PFSK-1 (cell line): ENCODE measurements at regions not wholly inside any gene's neighbourhood (a gene's known extent, or its start where the extent isn't known, plus 50 kb on each side); places are given as distances from the start of the nearest gene placed in this dataset.

Experiments used
- FOXP2 ChIP-seq: optimal IDR thresholded peaks from 2 replicates; pipeline ENCODE3; 2011; ENCODE audit warnings: borderline replicate concordance, control low read depth, inconsistent platforms; ENCODE audit not compliant: insufficient read depth; ENCODE audit errors: extremely low read length, extremely low read depth
- POLR2AphosphoS5 ChIP-seq: IDR thresholded peaks from 2 replicates; pipeline ENCODE4 v1.6.1; 2012; ENCODE audit warnings: low read depth, mild to moderate bottlenecking, control low read depth, low read length, moderate library complexity
- REST ChIP-seq, 2 experiments: IDR thresholded peaks; 2 replicates each; pipeline versions ENCODE4 v1.6.1 to v1.8.0; 2011 to 2012; ENCODE audit warnings: low read depth in 2 of 2, low read length in 2 of 2, control low read depth in 1 of 2, inconsistent platforms in 1 of 2, mild to moderate bottlenecking in 1 of 2, moderate library complexity in 1 of 2; ENCODE audit not compliant: insufficient read depth in 1 of 2
- SIN3A ChIP-seq: IDR thresholded peaks from 2 replicates; pipeline ENCODE4 v1.6.1; 2012; ENCODE audit warnings: mild to moderate bottlenecking, low read length, moderate library complexity, borderline replicate concordance; ENCODE audit not compliant: insufficient read depth
- TAF1 ChIP-seq: IDR thresholded peaks from 2 replicates; pipeline ENCODE4 v1.6.1; 2012; ENCODE audit warnings: low read length, control low read depth, borderline replicate concordance; ENCODE audit not compliant: insufficient read depth

GRCh38 chr5:126360467-126360866, 62.7 kb upstream of the GRAMD2B start:
- TF ChIP-seq SIN3A (no peak), TAF1 (no peak), FOXP2 (no peak), REST (IDR thresholded peaks at IDR 0.05; ENCODE audit: insufficient read depth in 1 of 2, low read depth in 2 of 2, low read length in 2 of 2) (no peak), POLR2AphosphoS5 (no peak)

DNA sequence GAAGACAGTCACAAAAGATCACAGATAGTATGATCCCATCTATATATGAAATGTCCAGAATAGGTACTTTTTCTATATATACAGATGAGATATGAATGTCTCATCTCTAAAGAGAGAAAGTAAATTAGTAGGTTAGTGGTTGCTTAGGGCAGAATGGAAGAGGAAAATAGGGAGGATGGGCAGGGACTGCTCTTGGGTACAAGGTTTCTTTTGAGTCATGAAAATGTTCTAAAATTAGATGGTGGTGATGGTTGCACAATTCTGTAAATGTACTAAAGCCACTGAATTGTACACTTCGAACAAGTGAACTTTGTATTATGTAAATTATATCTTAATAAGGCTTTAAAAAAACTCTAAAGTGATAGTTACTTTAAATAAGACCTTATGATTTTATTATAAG, 59.6 kb upstream of the GRAMD2B start:
- TF ChIP-seq SIN3A, result no peak
- TF ChIP-seq REST (IDR thresholded peaks at IDR 0.05; ENCODE audit: insufficient read depth in 1 of 2, low read depth in 2 of 2, low read length in 2 of 2), result no peak
- no peak for TF ChIP-seq TAF1
- TF ChIP-seq FOXP2, result no peak
- TF ChIP-seq POLR2AphosphoS5, result no peak

DNA sequence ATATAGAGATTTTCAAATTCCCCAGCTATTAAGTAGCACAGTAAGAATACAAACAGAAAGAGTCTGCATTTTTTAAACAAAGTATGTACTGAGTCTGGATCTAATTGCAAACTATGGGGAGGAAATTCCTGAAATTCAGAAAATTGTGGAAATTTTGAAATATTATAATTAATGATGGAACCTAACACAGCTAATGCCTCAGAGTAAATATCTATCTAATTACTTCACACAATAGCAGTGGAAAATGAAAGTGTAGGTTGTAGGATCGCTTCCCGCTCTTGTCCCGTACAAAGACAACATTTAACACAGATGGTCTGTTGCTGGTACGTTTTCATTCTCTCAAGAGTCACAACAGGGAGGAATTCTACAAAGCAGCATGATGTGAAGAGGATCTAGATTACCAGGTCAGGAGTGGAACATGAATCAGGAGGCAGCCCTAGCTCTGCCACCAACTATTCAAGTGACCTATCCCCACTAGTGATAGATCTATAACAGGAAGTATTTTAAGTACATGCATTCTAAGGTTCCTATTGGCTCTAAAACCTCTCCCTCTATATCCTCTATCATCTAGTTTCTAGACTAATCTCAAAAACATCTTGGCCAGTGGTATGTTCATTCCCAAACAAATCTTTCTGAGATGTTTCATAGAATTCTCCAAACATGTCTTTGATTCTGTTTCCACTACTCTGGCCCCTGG, 58.9 kb upstream of the GRAMD2B start:
- TF ChIP-seq REST (IDR thresholded peaks at IDR 0.05; ENCODE audit: insufficient read depth in 1 of 2, low read depth in 2 of 2, low read length in 2 of 2) (no peak), TAF1 (no peak), SIN3A (no peak), FOXP2 (no peak), POLR2AphosphoS5 (no peak)

- TF ChIP-seq TAF1, result no peak
- no peak for TF ChIP-seq SIN3A
- no peak for TF ChIP-seq REST (IDR thresholded peaks at IDR 0.05; ENCODE audit: insufficient read depth in 1 of 2, low read depth in 2 of 2, low read length in 2 of 2)
- TF ChIP-seq FOXP2, result no peak
- TF ChIP-seq POLR2AphosphoS5, result no peak
Measured at GRCh38 chr5:126365446-126366198, 57.6 kb upstream of the GRAMD2B start.
